Middle frontal gyrus (tissue), 1 donor: ENCODE measurements at regions not wholly inside any gene's neighbourhood (a gene's known extent, or its start where the extent isn't known, plus 50 kb on each side); places are given as distances from the start of the nearest gene placed in this dataset.

Experiments
- DNase-seq: peaks from one replicate; pipeline ENCODE4 v3.0.0-alpha.2; 2015; ENCODE audit warnings: low spot score; ENCODE audit errors: extremely low spot score

- DNase-seq: no peak
Measured at GRCh38 chr14:84025106-84026012, 1504.6 kb upstream of the FLRT2 start.

- no peak for DNase-seq
Measured at GRCh38 chr14:84027351-84027750, 1502.6 kb upstream of the FLRT2 start.

GRCh38 chr14:84028080-84028604, 1501.8 kb upstream of the FLRT2 start:
- DNase-seq: no peak

- no peak for DNase-seq
Measured at GRCh38 chr14:84029246-84029645, 1500.7 kb upstream of the FLRT2 start.

GRCh38 chr14:84029720-84030119, 1500.2 kb upstream of the FLRT2 start:
- no peak for DNase-seq

GRCh38 chr14:84036840-84037239, 1493.1 kb upstream of the FLRT2 start:
- DNase-seq: no peak

- DNase-seq: no peak
Measured at GRCh38 chr14:84037593-84037992, 1492.4 kb upstream of the FLRT2 start.

GRCh38 chr14:84040101-84040500, 1489.8 kb upstream of the FLRT2 start:
- no peak for DNase-seq

- no peak for DNase-seq
Measured at GRCh38 chr14:84041421-84041820, 1488.5 kb upstream of the FLRT2 start.

- no peak for DNase-seq
Measured at GRCh38 chr14:84042992-84043391, 1487.0 kb upstream of the FLRT2 start.

- no peak for DNase-seq
Measured at GRCh38 chr14:84064316-84065125, 1465.4 kb upstream of the FLRT2 start.

GRCh38 chr14:84065811-84066210, 1464.1 kb upstream of the FLRT2 start:
- DNase-seq: no peak

- no peak for DNase-seq
Measured at GRCh38 chr14:84068288-84068687, 1461.7 kb upstream of the FLRT2 start.

GRCh38 chr14:84071061-84071460, 1458.9 kb upstream of the FLRT2 start:
- no peak for DNase-seq

- no peak for DNase-seq
Measured at GRCh38 chr14:84074626-84075025, 1455.3 kb upstream of the FLRT2 start.

GRCh38 chr14:84080944-84081343, 1449.0 kb upstream of the FLRT2 start:
- DNase-seq: no peak

GRCh38 chr14:84084056-84084630, 1445.8 kb upstream of the FLRT2 start:
- no peak for DNase-seq

GRCh38 chr14:84085493-84085892, 1444.5 kb upstream of the FLRT2 start:
- DNase-seq: no peak

- no peak for DNase-seq
Measured at GRCh38 chr14:84086714-84087113, 1443.2 kb upstream of the FLRT2 start.

GRCh38 chr14:84087986-84088531, 1441.9 kb upstream of the FLRT2 start:
- no peak for DNase-seq

GRCh38 chr14:84090837-84091236, 1439.1 kb upstream of the FLRT2 start:
- no peak for DNase-seq
